Omental fat pad (tissue), 3 donors: ENCODE measurements at regions not wholly inside any gene's neighbourhood (a gene's known extent, or its start where the extent isn't known, plus 50 kb on each side); places are given as distances from the start of the nearest gene placed in this dataset.

ENCODE experiments used
- ATAC-seq: fragments of 150-250 bp; one replicate; pipeline ENCODE4 v1.9.1; 2016; ENCODE audit warnings: mild to moderate bottlenecking, moderate library complexity; ENCODE audit not compliant: low FRiP score
- DNase-seq: peaks from one replicate; pipeline ENCODE4 v3.0.0-alpha.2; 2019; ENCODE audit warnings: low spot score
- CTCF ChIP-seq, 3 donors: fragments of 450-650 bp; IDR thresholded peaks; one replicate each; pipeline ENCODE4 v1.5.1; 2016 to 2017; ENCODE audit warnings: antibody characterized with exemption in 3 of 3, mild to moderate bottlenecking in 3 of 3, moderate library complexity in 2 of 3

GRCh38 chr17:55576237-55576995 lies 65.2 kb upstream of the SMIM36 start:
- ATAC-seq (peak; percentile 86), DNase-seq (no peak)
- TF ChIP-seq CTCF (IDR thresholded peaks at IDR 0.05): no peak

GRCh38 chr17:55575058-55575636 lies 63.9 kb upstream of the SMIM36 start:
- no peak for DNase-seq

DNA sequence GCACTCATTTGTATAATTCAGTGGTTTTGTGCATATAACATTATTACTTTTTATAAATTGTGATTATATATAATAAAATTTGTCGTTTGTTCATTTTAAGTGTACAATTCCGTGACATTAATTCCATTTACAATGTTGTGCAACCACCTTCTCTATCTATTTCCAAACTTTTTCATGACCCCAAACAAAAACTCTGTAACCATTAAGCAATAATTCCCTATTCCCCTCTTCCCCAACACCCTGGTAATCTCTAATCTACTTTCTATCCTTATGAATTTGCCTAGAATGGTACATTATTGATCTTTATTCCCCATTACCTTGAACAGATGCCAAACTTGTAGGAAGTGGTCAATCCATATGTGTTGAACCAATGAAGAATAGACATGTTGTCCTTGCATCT lies 61.3 kb upstream of the SMIM36 start:
- no peak for ATAC-seq
- DNase-seq: no peak
- no peak for TF ChIP-seq CTCF (IDR thresholded peaks at IDR 0.05)

More at GRCh38 chr17:55575058-55575636, 63.9 kb upstream of the SMIM36 start:
- no peak for TF ChIP-seq CTCF (IDR thresholded peaks at IDR 0.05)
- ATAC-seq: no peak

DNA sequence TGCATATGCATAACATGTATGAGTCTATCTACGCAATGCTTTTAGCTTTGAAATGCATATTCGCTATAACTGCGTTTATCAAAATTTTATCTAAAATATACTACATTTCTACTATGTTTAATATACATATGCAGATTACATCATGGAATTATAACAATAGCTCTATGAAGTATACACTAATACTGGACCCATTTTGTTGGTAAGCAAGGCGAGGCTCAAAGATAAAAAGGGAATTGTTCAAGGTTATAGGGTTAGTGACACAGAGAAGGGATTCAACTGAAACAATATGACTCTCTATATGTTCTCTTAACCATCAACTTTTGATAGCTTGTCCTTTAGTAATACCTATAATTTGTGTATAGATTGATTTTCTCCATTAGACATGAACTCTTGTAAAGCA lies 60.9 kb upstream of the SMIM36 start:
- ATAC-seq (no peak), DNase-seq (no peak)
- TF ChIP-seq CTCF (IDR thresholded peaks at IDR 0.05): no peak

DNA sequence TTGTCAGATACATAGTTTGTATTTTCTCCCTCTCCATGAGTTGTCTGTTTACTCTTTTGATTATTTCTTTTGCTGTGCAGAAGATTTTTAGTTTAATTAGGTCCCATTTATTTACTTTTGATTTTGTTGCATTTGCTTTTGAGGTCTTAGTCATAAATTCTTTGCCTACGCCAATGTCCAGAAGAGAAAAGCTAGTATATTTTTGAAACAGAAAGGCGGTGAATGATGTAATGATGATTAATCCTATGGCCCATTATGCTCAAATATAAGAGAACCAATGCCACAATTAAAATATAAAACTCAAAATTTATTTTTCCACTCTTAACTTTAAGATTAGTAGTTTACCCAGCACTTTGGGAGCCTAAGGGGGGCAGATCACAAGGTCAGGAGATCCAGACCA lies 59.8 kb upstream of the SMIM36 start:
- TF ChIP-seq CTCF (IDR thresholded peaks at IDR 0.05): no peak
- no peak for ATAC-seq

GRCh38 chr17:55570391-55570790 lies 59.1 kb upstream of the SMIM36 start:
- TF ChIP-seq CTCF (IDR thresholded peaks at IDR 0.05): no peak
- DNase-seq (no peak), ATAC-seq (no peak)

More for the DNA sequence above, 59.8 kb upstream of the SMIM36 start:
- DNase-seq: no peak
